NCI-H82 (cell line): ENCODE measurements at regions not wholly inside any gene's neighbourhood (a gene's known extent, or its start where the extent isn't known, plus 50 kb on each side); places are given as distances from the start of the nearest gene placed in this dataset.

Experiments
- DNase-seq: peaks from one replicate; lab custom pipeline; 2025; lab: John Stamatoyannopoulos, UW

- no peak for DNase-seq
These were observed 207.7 kb upstream of the ATP11B start for GRCh38 chr3:182585532-182586150.

GRCh38 chr3:182592747-182593146, 200.6 kb upstream of the ATP11B start:
- DNase-seq = no peak

GRCh38 chr3:182596676-182597410, 196.5 kb upstream of the ATP11B start:
- no peak for DNase-seq

- DNase-seq = no peak
These were observed 195.7 kb upstream of the ATP11B start for GRCh38 chr3:182597621-182598041.

GRCh38 chr3:182601597-182601996, 191.7 kb upstream of the ATP11B start:
- DNase-seq = no peak

GRCh38 chr3:182603501-182603900, 189.8 kb upstream of the ATP11B start:
- no peak for DNase-seq

- no peak for DNase-seq
These were observed 187.3 kb upstream of the ATP11B start for GRCh38 chr3:182605882-182606611.

GRCh38 chr3:182606905-182607504, 186.3 kb upstream of the ATP11B start:
- no peak for DNase-seq

GRCh38 chr3:182608832-182609231, 184.5 kb upstream of the ATP11B start:
- DNase-seq = peak; percentile 49

- DNase-seq = peak; percentile 23
These were observed 183.6 kb upstream of the ATP11B start for GRCh38 chr3:182609575-182610156.

- no peak for DNase-seq
These were observed 181.0 kb upstream of the ATP11B start for GRCh38 chr3:182612332-182612731.

GRCh38 chr3:182617500-182617899, 175.8 kb upstream of the ATP11B start:
- no peak for DNase-seq

GRCh38 chr3:182618085-182618732, 175.1 kb upstream of the ATP11B start:
- DNase-seq = peak; percentile 64

- DNase-seq = peak; percentile 19
These were observed 174.2 kb upstream of the ATP11B start for GRCh38 chr3:182618981-182619591.

GRCh38 chr3:182620723-182621434, 172.4 kb upstream of the ATP11B start:
- DNase-seq = no peak

- DNase-seq = peak; percentile 30
These were observed 171.7 kb upstream of the ATP11B start for GRCh38 chr3:182621435-182622240.

- DNase-seq = no peak
These were observed 171.1 kb upstream of the ATP11B start for GRCh38 chr3:182622241-182622545.

- DNase-seq = no peak
These were observed 166.5 kb upstream of the ATP11B start for GRCh38 chr3:182626484-182627467.

- DNase-seq = no peak
These were observed 164.8 kb upstream of the ATP11B start for GRCh38 chr3:182628531-182628930.
